ENCODE measurements at regions not wholly inside any gene's neighbourhood (a gene's known extent, or its start where the extent isn't known, plus 50 kb on each side); places are given as distances from the start of the nearest gene placed in this dataset.

- Histone ChIP-seq H3K4me3 (ENCODE audit: low read depth in 1 of 2, low read length in 2 of 2) (no peak overlapping the region), H3K27me3 (ENCODE audit: insufficient read depth, low read length, poor library complexity) (peaks cover 3% of the 10 kb centered on the region)
These were observed 260.1 kb upstream of the C16orf82 start for GRCh38 chr16:26806657-26807056.

GRCh38 chr16:26809461-26809860 lies 257.3 kb upstream of the C16orf82 start:
- Histone ChIP-seq H3K36me3 (ENCODE audit: insufficient read depth, low read length) (no peaks in the 10 kb centered on the region), H4K20me1 (ENCODE audit: insufficient read depth, low read length) (no peaks in the 10 kb centered on the region), H3K4me1 (ENCODE audit: insufficient read depth, low read length) (no peaks in the 10 kb centered on the region), H3K9me3 (ENCODE audit: insufficient read depth, low read length, severe bottlenecking) (peaks cover 3% of the 10 kb centered on the region), H3K4me2 (ENCODE audit: insufficient read depth, low read length) (no peak overlapping the region), H3K79me2 (ENCODE audit: insufficient read depth, low read length) (no peaks in the 10 kb centered on the region), H3K27ac (ENCODE audit: low read length) (no peak overlapping the region), H3K27me3 (ENCODE audit: insufficient read depth, low read length, poor library complexity) (peaks cover 3% of the 10 kb centered on the region), H3K4me3 (ENCODE audit: low read depth in 1 of 2, low read length in 2 of 2) (no peak overlapping the region), H2AFZ (ENCODE audit: low read depth, low read length) (no peak overlapping the region), H3K9ac (ENCODE audit: low read depth, low read length) (no peak overlapping the region)
- ATAC-seq (ENCODE audit: insufficient read depth, low read depth) (no peak), DNase-seq (no peak)
- TF ChIP-seq EZH2 (IDR thresholded peaks at IDR 0.05; ENCODE audit: borderline replicate concordance, low read depth, low read length, severe bottlenecking) (no peak), CTCF (IDR thresholded peaks at IDR 0.05; ENCODE audit: borderline replicate concordance, extremely low read depth, low read length, poor library complexity, severe bottlenecking) (no peak)

More at GRCh38 chr16:26806657-26807056, 260.1 kb upstream of the C16orf82 start:
- H2AFZ ChIP-seq (ENCODE audit: low read depth, low read length): no peak overlapping the region
- no peaks in the 10 kb centered on the region for H3K4me1 ChIP-seq (ENCODE audit: insufficient read depth, low read length)
- H3K9me3 ChIP-seq (ENCODE audit: insufficient read depth, low read length, severe bottlenecking): no peaks in the 10 kb centered on the region
- H4K20me1 ChIP-seq (ENCODE audit: insufficient read depth, low read length): no peaks in the 10 kb centered on the region
- H3K36me3 ChIP-seq (ENCODE audit: insufficient read depth, low read length): no peaks in the 10 kb centered on the region
- TF ChIP-seq CTCF (IDR thresholded peaks at IDR 0.05; ENCODE audit: borderline replicate concordance, extremely low read depth, low read length, poor library complexity, severe bottlenecking) (no peak), EZH2 (IDR thresholded peaks at IDR 0.05; ENCODE audit: borderline replicate concordance, low read depth, low read length, severe bottlenecking) (no peak)
- no peaks in the 10 kb centered on the region for H3K79me2 ChIP-seq (ENCODE audit: insufficient read depth, low read length)
- H3K27ac ChIP-seq (ENCODE audit: low read length): no peak overlapping the region
- H3K9ac ChIP-seq (ENCODE audit: low read depth, low read length): no peak overlapping the region
- DNase-seq (no peak), ATAC-seq (ENCODE audit: insufficient read depth, low read depth) (no peak)
- no peak overlapping the region for H3K4me2 ChIP-seq (ENCODE audit: insufficient read depth, low read length)

GRCh38 chr16:26816266-26816665 lies 250.5 kb upstream of the C16orf82 start:
- H3K79me2 ChIP-seq (ENCODE audit: insufficient read depth, low read length): no peaks in the 10 kb centered on the region
- no peak for ATAC-seq (ENCODE audit: insufficient read depth, low read depth)
- peaks cover 3% of the 10 kb centered on the region for H3K9me3 ChIP-seq (ENCODE audit: insufficient read depth, low read length, severe bottlenecking)
- no peak for DNase-seq
- H3K9ac ChIP-seq (ENCODE audit: low read depth, low read length): no peak overlapping the region
- no peaks in the 10 kb centered on the region for H4K20me1 ChIP-seq (ENCODE audit: insufficient read depth, low read length)
- H3K27ac ChIP-seq (ENCODE audit: low read length): no peak overlapping the region
- no peaks in the 10 kb centered on the region for H3K4me1 ChIP-seq (ENCODE audit: insufficient read depth, low read length)
- no peak overlapping the region for H3K4me3 ChIP-seq (ENCODE audit: low read depth in 1 of 2, low read length in 2 of 2)
- H3K27me3 ChIP-seq (ENCODE audit: insufficient read depth, low read length, poor library complexity): no peaks in the 10 kb centered on the region
- no peak overlapping the region for H3K4me2 ChIP-seq (ENCODE audit: insufficient read depth, low read length)
- no peak overlapping the region for H2AFZ ChIP-seq (ENCODE audit: low read depth, low read length)
- TF ChIP-seq EZH2 (IDR thresholded peaks at IDR 0.05; ENCODE audit: borderline replicate concordance, low read depth, low read length, severe bottlenecking): no peak
- TF ChIP-seq CTCF (IDR thresholded peaks at IDR 0.05; ENCODE audit: borderline replicate concordance, extremely low read depth, low read length, poor library complexity, severe bottlenecking): no peak
- H3K36me3 ChIP-seq (ENCODE audit: insufficient read depth, low read length): no peaks in the 10 kb centered on the region

Data from DND-41 (cell line).